ENCODE measurements at regions not wholly inside any gene's neighbourhood (a gene's known extent, or its start where the extent isn't known, plus 50 kb on each side); places are given as distances from the start of the nearest gene placed in this dataset.

DNA sequence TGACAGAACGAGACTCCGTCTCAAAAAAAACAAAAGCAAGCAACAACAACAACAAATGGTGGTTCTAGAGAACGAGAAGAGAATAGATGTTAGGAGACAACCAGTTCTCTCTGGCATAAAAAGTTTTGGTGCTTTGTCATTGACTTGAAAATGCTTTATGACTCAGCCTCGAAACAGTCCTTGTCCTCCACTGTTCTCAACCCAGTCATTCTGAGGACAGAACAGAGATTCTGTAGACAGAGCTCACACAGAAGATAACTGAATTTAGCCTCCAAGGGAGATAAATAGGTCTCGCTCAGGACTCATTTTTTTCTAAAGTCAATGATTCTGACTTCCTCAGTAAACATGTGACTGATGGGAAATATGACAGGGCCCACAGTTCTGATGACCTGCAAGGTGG lies 76.0 kb upstream of the FSTL4 start:
- DNase-seq (ENCODE audit: low read depth): no peak

DNA sequence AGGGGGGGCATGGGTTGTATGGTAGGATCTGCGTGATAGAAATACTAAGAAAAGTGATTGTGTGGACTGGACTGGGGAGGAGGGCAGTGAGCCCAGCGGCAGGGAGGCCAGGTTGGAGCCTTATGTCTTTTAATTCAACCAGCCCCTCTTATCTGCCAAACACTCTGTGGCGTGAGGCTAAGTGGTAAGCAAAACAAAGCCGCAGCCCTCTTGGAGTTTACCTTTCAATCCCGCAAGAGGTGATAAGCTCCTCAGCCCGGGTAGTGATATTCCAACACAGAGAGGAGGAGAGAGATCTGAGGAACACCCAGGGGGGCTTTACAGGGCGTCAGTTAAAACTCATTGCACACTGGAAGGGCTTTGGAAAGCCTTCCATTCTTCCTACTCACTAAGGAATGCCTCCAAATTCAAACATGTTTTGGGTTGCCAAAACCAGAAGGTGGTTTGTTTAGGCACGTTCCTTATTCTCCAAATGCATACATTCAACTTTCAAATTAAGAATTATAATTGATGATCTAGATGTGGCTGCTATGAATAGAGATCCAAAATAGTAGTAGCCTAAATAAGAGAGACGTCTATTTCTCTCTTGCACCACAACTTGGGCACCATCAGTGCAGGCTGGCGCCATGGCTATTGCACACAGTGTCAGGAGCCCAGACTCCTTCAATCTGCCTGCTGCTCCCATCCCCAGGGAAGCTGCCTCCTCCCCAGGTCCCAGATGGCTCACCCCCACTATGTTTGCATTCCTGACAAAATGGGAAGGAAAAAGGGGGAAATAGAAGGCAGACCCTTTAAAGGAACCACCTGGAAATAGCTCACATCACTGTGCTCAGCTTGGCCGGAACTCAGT lies 75.1 kb upstream of the FSTL4 start:
- DNase-seq (ENCODE audit: low read depth): no peak

DNA sequence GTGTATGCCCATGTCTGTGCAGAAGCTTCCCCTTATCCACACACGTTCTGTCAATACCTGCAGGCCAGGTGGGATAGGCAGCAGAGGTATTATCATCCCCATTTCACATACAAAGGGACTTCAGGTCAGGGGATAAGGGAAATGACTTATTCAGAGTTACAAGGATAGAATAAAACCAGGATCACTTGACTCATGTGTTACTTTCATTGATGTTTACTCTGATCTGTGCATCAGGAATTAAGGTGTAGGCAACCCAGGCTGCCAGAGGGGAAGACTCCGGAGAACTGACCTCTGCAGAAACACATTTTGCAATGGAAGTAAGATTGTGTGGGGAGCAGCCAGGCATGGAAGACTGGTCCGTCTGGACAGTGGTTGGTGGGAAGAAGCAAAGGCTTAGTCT lies 74.2 kb upstream of the FSTL4 start:
- no peak for DNase-seq (ENCODE audit: low read depth)

DNA sequence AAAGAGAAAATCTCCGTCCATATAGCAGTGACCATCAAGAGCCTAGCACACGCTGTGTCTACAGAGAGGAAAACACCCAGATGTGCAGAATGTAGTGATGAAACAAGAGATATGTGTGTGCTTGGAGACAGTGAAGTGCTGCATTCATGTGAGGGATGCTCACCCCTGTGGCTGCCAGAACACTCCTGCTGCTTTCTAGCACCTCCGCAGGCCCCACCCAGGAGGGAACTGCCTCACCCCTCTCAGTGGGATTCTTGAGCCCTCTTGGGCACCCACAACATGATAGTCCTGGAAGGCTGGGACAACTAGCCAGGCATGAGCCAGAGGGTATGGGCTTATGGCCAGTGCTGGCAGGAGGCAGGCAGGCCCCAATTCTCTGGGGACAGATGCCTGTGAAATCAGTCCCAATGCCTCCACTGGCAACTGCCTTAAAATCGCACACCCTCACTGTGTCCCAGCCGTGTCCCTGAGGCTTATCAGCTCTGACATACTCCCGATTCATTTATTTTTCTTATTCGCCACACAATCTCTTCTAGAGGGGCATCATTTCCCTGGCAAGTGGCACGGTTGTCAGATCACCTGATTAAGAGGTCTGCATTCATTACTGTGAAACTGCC lies 73.2 kb upstream of the FSTL4 start:
- no peak for DNase-seq (ENCODE audit: low read depth)

DNA sequence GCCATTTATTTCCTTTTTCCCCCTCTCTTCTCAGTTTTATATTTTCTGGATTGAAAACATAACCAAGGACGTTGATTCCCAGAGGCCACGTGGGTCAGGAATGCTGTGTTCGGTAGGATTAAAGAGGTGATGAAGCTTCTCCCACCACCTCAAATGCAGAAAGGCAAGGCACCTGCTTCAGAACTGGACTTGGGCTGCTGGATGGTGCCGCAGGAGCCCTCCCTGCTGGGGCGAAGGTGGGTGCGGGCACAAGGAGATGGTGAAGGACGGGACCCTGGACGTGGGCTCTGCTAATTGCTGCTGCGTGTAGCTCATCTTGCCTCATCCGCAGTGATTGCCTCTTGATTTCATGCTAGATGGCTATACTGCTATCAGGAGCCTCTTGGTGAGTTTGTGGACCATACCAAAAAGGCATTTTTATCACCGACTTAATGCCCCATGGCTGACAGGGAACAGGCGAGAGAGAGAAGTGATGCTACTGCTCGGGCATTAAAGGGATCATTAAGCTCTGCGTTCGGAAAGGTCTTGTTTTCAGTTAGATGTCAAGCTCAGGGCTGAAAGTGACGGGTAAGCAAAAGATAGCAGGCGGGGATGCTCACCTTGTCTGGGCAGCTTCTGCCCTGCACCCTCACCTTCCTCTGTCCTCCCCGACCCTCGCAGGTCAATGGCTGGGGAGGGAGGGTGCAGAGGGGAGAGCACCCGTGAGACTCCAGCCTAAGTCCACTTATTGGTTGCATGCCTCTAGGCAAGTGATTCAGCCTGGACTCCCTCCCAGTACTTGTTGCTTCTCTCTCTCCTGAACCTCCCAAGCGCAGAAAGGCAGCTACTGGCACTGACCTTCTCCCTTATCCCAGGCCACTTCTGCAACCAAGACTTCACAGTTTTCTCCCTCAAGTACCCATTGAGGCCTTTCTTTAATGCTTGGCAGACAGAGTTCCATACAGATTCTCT lies 71.6 kb upstream of the FSTL4 start:
- DNase-seq (ENCODE audit: low read depth): no peak

DNA sequence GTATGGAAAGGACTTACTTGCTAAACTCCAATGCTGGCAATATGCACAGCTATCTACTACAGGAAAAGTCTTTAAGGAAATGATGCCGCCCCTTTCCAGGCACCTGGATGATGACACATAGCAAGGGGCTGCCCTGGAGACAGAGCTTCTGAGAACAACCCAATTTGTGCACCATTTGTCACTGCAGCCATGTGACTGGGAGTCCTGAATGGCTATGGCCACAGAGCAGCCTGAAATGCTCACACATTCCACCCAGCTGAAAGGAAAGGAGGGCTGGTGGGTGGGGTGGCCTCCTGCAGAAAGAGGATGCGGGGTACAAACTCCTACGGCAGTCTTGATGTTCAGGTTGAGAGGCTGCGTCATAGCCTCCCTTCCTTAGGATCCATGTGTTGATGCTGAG lies 70.1 kb upstream of the FSTL4 start:
- DNase-seq (ENCODE audit: low read depth): no peak

DNA sequence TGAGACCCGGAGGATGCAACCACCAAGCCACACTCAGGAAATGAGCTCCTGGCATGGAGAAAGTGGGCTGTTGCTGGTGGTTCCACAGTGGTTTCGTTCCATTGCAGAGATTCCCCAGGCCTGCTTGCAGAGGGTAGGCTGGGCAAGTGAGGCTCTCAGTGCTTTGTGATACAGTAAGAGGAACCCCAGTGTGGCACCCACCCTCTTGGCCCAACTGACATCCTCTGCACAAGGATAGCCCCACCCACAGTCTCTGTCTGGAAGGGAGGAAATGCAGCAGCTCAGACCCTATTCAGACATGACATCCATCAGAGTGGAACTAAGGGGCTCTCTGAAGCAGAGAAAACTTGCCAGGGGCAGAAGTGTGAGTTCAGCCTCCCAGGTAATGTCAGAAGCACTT lies 69.6 kb upstream of the FSTL4 start:
- no peak for DNase-seq (ENCODE audit: low read depth)

DNA sequence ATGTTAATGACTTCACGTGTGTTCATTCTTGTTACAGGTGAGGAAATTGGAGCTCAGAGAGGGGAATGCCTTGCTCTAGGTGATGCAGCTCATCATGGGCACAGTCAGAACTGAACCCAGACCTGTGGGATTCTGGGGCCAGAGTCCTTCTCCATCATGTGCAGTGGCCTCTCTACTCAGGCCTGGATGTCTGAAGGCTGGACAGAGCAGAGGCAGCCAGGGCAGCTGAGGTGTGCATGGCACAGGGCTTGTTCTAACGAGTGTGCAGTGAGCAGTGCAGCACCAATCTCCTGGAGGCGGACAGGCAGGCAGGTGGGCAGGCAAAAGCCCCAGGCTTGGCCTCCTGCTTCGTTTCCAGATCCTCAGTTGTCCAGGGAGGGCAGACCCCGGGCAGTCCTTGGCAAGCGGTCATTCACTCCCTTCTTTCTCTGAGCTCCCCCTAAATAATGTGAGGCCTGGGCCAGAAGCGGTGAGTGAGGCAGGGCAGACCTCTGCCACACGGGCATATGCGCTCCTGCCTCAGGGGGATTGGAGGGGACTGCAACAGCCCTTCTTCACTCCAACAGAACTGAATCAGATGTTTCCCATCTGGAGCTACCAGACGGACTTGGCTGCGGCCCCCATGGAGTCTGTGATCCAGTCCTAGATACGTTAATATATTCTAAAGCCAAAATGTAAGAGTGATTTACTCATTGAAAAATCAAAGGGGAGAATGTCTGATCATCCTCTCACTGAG lies 68.7 kb upstream of the FSTL4 start:
- no peak for DNase-seq (ENCODE audit: low read depth)

DNA sequence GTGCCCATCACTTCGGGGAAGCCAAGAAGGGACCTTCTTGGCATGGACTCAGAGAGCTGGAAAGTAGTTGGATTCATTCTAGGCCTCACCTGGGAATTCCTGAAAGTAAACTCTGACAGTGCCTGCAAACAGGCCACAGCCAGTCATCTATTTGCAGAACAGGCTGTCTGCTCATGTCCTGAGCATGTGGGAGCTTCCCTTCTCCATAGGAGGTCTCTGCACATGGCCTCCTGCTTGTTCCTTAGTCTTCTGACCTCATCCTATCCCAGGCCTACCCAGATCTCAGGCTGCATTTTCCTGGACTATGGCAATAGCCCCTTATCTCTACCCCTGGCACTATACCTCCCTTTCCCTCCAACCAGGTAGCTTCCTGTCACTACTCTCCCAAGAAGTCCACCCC lies 67.2 kb upstream of the FSTL4 start:
- DNase-seq (ENCODE audit: low read depth): no peak

DNA sequence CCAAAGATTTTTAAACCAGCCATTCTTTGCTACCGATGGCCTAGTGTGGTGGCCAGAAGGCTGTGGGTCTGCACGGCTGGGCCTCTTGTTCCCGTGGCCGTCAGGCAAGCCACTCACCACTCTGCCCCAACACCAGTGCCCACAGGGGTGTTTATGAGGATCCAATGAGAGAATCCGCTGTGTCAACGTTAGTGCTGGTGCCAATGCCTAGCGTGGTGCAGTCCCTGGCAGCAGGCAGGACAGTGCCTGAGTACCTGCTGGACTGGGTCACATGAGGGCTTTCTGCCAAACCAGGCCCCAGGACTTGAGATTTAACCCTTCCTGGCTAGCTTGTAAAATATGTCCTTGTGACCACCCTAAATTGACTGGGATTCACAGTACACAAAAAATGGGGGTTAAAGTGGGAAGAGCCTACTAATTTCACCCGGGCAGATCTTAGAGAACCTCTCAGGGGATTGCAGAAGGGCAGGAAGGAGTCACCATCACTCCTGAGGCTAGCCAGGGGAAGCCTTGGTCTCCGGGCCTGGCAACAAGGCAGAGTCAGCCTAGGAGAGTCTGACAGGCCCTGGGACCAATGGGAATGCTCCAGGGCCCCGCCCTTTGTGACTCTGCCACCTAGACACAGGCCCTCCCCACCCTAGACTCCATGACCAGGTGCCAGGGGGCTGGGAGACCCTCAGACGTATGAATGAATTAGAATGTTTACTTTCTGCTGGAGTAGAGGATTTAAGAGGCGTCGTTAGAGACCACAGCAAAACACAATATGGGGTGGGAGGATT lies 63.2 kb upstream of the FSTL4 start:
- DNase-seq (ENCODE audit: low read depth): no peak

DNA sequence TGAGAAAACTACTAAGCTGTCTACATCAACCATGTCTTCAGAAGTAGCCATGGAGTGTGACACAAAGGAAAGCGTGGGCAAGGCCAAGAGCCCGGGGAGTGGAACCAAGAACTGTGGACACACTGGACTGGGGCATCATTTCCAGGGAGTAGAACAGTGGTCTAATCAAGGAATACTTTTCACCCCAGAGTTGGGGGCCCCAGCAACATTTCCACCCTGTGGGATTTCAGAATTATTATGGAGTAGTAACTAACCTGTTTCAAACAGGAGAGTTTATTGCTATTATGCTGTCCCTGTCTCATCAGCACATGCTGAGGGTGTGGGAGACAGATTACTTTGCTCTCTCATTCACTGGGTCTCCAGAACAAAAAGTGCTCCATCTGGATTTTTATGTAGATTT lies 58.0 kb upstream of the FSTL4 start:
- no peak for DNase-seq (ENCODE audit: low read depth)

DNA sequence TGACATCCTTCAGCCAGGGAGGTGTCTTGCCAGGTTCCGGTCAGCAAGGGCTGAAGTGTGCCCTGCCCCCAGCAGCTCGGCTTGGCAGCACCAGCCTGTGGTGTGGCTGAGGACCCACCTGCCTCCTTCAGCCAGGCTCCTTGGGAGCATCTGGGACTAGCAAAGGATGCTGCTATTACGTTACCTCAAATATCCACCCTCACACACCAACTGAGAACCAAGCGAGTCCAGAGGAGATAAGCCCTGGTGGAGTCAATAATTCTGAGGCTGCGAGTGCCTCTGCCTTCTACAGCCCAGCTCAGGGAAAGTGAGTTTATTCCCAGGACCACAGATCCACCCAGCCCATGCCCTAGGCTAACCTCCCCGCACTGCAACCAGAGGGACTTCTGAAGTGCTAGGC lies 57.1 kb upstream of the FSTL4 start:
- no peak for DNase-seq (ENCODE audit: low read depth)

DNA sequence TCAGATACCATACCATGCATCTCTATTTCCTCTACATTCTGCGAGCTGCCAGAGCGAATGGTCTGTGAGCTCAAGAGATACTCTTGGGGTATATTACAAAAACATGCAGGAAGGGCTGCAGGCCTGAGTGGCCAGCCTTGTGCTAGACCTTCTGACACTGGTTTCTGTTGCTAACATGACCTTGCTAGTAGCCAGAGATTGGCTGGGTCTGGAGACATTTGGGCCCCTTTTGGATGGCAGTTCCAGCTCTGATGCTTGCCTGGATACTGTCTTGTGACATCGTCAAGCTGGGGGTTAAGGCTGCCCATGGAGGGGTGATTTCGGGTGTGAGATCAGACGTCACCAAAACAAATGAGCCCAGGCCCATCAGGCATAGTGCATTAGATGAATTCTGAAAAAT lies 56.1 kb upstream of the FSTL4 start:
- DNase-seq (ENCODE audit: low read depth): no peak

DNA sequence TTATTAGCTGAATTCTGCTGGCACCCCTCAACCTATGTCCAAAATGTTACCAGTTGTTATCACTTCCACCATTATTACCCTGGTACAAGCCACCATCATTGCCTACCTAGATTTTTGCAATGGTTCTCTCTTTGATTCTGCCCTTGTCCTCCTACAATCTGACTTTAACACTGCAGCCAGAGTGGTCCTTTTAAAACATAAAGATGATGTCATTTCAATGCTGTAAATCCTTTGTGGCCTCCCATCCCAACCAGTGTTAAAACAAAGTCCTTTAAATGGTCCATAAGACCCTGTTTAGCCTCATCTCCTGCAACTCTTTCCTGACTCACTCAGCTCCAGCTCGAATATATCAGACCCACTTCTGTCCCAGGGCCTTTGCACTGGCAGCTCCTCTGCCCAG lies 54.9 kb upstream of the FSTL4 start:
- DNase-seq (ENCODE audit: low read depth): no peak

DNA sequence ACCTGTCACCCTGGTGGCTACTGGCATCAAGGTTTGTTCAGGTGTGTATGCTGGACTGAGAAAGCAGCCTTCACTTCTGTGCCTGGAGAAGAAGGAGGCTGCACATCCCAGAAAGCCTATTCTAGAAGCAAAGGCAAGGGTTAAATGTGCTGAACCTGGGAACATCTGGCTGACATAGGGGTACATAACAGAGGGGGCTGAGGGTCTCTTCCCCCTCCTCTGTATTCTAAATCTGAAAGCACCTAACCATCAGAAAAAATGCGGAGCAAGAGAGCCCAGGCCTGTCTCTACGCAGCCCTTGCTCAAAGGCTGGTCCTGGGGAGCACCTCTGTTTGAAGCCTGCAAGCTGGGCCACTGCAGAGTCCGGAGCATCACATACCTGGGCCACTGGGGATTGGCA lies 53.2 kb upstream of the FSTL4 start:
- DNase-seq (ENCODE audit: low read depth): no peak

DNA sequence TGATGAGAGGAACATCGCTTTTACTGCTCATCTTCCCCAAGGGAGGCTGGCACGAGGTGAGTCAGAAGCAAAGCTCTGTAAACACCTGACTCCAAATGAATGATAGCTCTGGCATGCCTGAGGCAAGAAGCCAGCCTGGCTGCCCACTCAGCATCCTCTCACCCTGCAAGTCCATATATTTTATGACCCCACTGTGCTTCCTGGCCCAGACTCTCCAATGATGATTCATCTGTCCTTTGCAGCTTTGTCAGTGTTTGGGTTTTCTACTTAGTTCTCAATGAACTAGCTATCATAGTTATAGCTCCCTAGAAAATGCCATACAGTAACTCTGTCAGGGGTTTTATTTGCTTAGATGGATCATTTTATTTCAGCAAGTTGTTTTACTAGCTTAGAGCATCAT lies 52.1 kb upstream of the FSTL4 start:
- no peak for DNase-seq (ENCODE audit: low read depth)

DNA sequence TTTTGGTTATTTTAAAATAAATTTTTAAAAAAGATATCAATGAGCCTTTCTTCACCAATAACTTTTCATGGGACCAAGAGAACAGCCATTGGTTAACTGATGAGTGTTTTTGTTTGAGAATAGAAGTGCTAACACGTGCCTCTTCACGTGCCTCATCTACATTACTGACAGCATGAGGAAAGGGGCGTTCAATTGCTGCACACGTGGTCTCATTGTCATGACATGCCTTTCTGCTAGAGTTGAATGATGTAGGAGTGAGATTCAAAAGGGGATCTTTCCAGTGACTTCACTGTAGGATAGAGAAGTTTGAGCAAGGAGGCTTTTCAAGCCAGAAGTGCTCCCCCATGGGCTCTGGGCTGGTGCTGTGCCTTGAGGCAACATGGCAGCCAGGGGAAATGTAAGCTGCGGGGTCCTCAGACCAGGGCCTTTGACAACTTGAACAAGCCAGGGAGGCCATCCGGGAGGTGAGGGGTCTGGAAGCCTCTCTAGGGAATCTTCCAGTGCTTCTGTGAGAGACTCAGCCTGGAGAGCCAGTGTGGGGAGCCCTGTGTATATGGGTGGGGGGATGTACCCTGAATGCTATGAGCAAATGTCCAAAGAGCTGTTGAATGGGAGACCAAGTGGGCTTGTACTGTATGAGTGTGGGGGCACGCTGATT lies 51.2 kb upstream of the FSTL4 start:
- no peak for DNase-seq (ENCODE audit: low read depth)

DNA sequence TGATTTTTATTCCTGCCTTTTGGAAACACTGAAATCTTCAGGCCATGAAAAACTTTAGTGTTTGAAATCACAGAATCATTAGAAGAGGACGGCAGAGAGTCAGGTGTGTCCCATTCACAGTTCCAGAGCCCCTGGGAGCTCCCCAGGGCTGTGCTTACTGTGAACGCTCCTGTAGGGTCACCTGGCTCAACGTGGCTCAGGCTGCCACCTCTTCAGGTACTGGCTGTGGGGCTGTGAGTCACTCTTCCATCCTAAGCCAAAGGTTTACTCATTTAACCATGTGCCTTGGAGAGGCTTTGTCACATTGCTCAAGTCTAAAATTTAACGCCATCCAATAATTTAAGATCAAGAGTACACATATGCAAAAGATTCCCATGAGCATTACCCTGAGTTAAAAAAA lies 50.2 kb upstream of the FSTL4 start:
- no peak for DNase-seq (ENCODE audit: low read depth)
